SU-DHL-6 (cell line): ENCODE measurements at regions not wholly inside any gene's neighbourhood (a gene's known extent, or its start where the extent isn't known, plus 50 kb on each side); places are given as distances from the start of the nearest gene placed in this dataset.
A peak's percentile ranks its signal among the peaks of the same experiment; 100 is the strongest.

Experiments used
- H2AFZ ChIP-seq: fragments of 200-600 bp; sonication (generic); 2 replicates; pipeline ENCODE4 v1.6.1; 2014; ENCODE audit warnings: low read depth, mild to moderate bottlenecking, moderate library complexity, mixed read lengths, antibody characterized with exemption, low read length; ENCODE audit not compliant: severe bottlenecking
- H3F3A ChIP-seq: fragments of 200-600 bp; shearing (Covaris generic); 2 replicates; pipeline ENCODE4 v1.6.0; 2016; ENCODE audit warnings: antibody characterized with exemption, mild to moderate bottlenecking; ENCODE audit not compliant: insufficient read depth
- H3K27ac ChIP-seq: fragments of 200-600 bp; sonication (generic); 2 replicates; pipeline ENCODE4 v1.5.1; 2016; ENCODE audit warnings: low read depth, mild to moderate bottlenecking, low read length, moderate library complexity, mixed read lengths
- H3K27me3 ChIP-seq: fragments of 200-600 bp; sonication (generic), shearing (Covaris generic); 2 replicates; pipeline ENCODE4 v1.6.0; 2014; ENCODE audit warnings: mild to moderate bottlenecking, low read length
- H3K36me3 ChIP-seq: fragments of 200-600 bp; sonication (generic); 2 replicates; pipeline ENCODE4 v1.6.1; 2014; ENCODE audit warnings: mild to moderate bottlenecking, low read length, mixed read lengths
- H3K4me2 ChIP-seq: fragments of 300-600, 200-600 bp; shearing (Covaris generic), sonication (generic); 2 replicates; pipeline ENCODE4 v1.6.0; 2014; ENCODE audit warnings: low read length, low read depth, mild to moderate bottlenecking; ENCODE audit not compliant: poor library complexity, severe bottlenecking
- H3K4me3 ChIP-seq: fragments of 200-600 bp; sonication (generic); 2 replicates; pipeline ENCODE4 v1.5.1; 2014; ENCODE audit warnings: antibody characterized with exemption, low read length, mild to moderate bottlenecking, mixed read lengths; ENCODE audit not compliant: insufficient read depth, poor library complexity, severe bottlenecking
- H3K79me2 ChIP-seq: fragments of 200-600 bp; sonication (generic); 2 replicates; pipeline ENCODE4 v1.6.1; 2014; ENCODE audit warnings: mild to moderate bottlenecking, low read length, moderate library complexity; ENCODE audit not compliant: insufficient read depth
- H3K9ac ChIP-seq: fragments of 200-600 bp; sonication (generic); 2 replicates; pipeline ENCODE4 v1.7.0; 2014; ENCODE audit warnings: mild to moderate bottlenecking, low read length
- H3K9me2 ChIP-seq: fragments of 200-600 bp; sonication (generic); replicated peaks from 2 replicates; pipeline ENCODE4 v1.6.1; 2014; ENCODE audit warnings: low read length; ENCODE audit not compliant: insufficient read depth
- H3K9me3 ChIP-seq: fragments of 200-600 bp; sonication (generic); 2 replicates; pipeline ENCODE4 v1.6.1; 2014; ENCODE audit warnings: low read length, mixed read lengths; ENCODE audit not compliant: insufficient read depth
- H4K20me1 ChIP-seq: fragments of 200-600 bp; sonication (generic); 2 replicates; pipeline ENCODE4 v1.6.1; 2014; ENCODE audit warnings: low read depth, mild to moderate bottlenecking, antibody characterized with exemption, low read length, moderate library complexity, mixed read lengths
- CTCF ChIP-seq: fragments of 200-600 bp; sonication (generic); IDR thresholded peaks from one replicate; pipeline ENCODE4 v1.5.1; 2017; ENCODE audit warnings: antibody characterized with exemption, mild to moderate bottlenecking, low read length, moderate library complexity; ENCODE audit not compliant: insufficient read depth, poor library complexity, severe bottlenecking
- EZH2phosphoT487 ChIP-seq: fragments of 200-600 bp; sonication (generic), shearing (Covaris generic); conservative IDR thresholded peaks from 2 replicates; pipeline ENCODE4 v1.6.1; 2018; ENCODE audit warnings: mild to moderate bottlenecking, antibody characterized with exemption, low read length, moderate library complexity, mixed read lengths

DNA sequence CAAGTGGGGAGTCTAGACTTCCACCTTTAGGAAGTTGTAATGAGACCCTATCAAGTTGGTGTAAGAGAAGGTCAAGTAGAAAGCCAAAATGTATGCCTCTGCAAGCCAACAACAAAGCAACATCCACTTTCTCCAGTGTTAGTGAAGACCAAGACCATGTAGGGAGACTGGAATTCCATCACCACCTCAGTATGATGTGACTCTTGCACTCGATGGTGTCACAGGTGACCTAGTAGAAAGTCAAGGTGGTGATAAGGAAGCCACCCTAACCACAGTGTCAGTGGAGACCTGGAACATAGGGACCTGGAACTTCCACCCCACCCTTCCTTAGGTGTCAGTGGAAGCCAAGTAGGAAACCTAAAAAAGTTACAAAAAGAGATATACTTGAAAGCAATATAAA is 278.1 kb upstream of the KCNMB2 start:
- Histone ChIP-seq H3K9me3 (no peaks in the 10 kb centered on the region), H3K9ac (no peak overlapping the region), H3K27ac (no peak overlapping the region), H3K4me3 (no peak overlapping the region), H2AFZ (no peak overlapping the region), H4K20me1 (no peaks in the 10 kb centered on the region), H3K27me3 (no peaks in the 10 kb centered on the region), H3K4me2 (no peak overlapping the region), H3K36me3 (no peaks in the 10 kb centered on the region), H3K79me2 (no peaks in the 10 kb centered on the region), H3K9me2 (no peaks in the 10 kb centered on the region), H3F3A (no peaks in the 10 kb centered on the region)
- TF ChIP-seq EZH2phosphoT487: no peak
- no peak for TF ChIP-seq CTCF

GRCh38 chr3:178259703-178260102 is 276.5 kb upstream of the KCNMB2 start:
- H3K27ac ChIP-seq: no peak overlapping the region
- H3K4me2 ChIP-seq: no peak overlapping the region
- no peak for TF ChIP-seq CTCF
- TF ChIP-seq EZH2phosphoT487: no peak
- H3K9me2 ChIP-seq: no peaks in the 10 kb centered on the region
- H2AFZ ChIP-seq: no peak overlapping the region
- no peak overlapping the region for H3K4me3 ChIP-seq
- no peaks in the 10 kb centered on the region for H3K36me3 ChIP-seq
- H3K27me3 ChIP-seq: no peaks in the 10 kb centered on the region
- H3K9me3 ChIP-seq: no peaks in the 10 kb centered on the region
- no peak overlapping the region for H3K9ac ChIP-seq
- H4K20me1 ChIP-seq: no peaks in the 10 kb centered on the region
- H3F3A ChIP-seq: no peaks in the 10 kb centered on the region
- H3K79me2 ChIP-seq: no peaks in the 10 kb centered on the region

- no peak overlapping the region for H3K4me2 ChIP-seq
- H3K9ac ChIP-seq: no peak overlapping the region
- TF ChIP-seq EZH2phosphoT487: no peak
- TF ChIP-seq CTCF: no peak
- no peaks in the 10 kb centered on the region for H3K36me3 ChIP-seq
- H3K27me3 ChIP-seq: no peaks in the 10 kb centered on the region
- H3K4me3 ChIP-seq: no peak overlapping the region
- peak overlapping the region; percentile 29 for H2AFZ ChIP-seq
- no peaks in the 10 kb centered on the region for H3K9me3 ChIP-seq
- no peaks in the 10 kb centered on the region for H3F3A ChIP-seq
- no peaks in the 10 kb centered on the region for H3K9me2 ChIP-seq
- no peaks in the 10 kb centered on the region for H3K79me2 ChIP-seq
- no peak overlapping the region for H3K27ac ChIP-seq
- H4K20me1 ChIP-seq: no peaks in the 10 kb centered on the region
Observed at GRCh38 chr3:178260887-178261565, 275.2 kb upstream of the KCNMB2 start.
